HG02759 (cell line): ENCODE measurements at regions not wholly inside any gene's neighbourhood (a gene's known extent, or its start where the extent isn't known, plus 50 kb on each side); places are given as distances from the start of the nearest gene placed in this dataset.
A peak's percentile ranks its signal among the peaks of the same experiment; 100 is the strongest.

Experiments
- ATAC-seq: cut with Tn5 transposase; IDR thresholded peaks from one replicate; pipeline ENCODE4 v1.9.1; 2021; ENCODE audit warnings: mild to moderate bottlenecking, moderate library complexity; ENCODE audit not compliant: unreplicated experiment

DNA sequence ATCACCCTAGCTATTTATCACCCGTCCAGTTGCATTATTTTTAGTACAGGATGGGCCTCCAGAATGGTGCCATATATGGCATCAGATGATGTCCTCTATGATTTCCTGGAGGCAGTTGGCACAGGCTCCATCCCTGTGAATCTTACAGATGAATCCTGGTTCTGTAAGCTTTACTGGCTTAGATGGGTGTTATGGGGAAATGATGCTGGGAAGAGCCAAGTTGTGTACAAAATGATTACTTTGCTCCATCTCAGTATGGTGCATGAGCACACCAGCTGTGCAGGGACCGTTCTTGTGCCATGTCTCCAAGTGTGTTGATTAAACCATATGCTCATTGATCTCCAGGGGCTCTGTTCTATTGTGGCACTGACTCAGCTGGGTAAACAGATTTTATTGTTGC is 755.7 kb downstream of the TLR4 start:
- no peak for ATAC-seq

DNA sequence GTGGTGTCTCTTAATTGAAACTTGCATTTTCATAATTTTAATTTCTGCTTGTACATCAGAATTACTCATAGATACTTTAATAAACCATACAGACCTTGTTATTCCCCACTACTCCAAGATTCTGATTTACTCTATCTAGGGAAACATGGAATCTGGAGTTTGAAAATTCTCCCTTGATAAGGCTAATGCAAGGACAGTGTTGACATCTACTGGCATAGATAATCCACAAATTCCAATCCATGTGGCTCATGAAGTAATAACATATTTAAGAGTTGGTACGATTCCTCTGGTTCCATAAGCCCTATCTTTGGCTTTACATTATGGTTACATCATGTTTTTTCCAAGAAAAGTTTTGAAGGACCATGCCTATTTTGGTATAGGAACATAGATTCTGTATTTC is 759.2 kb downstream of the TLR4 start:
- no peak for ATAC-seq

DNA sequence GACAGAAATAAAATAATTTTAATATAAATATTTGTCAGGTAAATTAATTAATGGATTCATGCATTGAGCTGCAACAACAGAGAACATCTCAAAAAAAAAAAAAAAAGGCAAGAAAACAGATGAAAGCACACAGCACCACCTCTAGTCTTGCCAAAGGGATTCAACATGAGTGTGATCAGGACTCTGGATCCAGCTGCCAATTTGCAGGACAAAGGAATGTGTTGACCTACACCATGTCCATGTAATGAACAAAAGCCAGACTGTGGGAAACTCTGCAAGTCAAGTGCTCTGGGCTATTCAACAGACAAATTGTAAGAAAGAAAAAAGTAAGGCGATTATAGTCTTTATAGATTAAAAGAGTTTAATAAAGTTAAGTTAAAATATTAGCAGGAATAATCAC is 769.3 kb downstream of the TLR4 start:
- no peak for ATAC-seq

DNA sequence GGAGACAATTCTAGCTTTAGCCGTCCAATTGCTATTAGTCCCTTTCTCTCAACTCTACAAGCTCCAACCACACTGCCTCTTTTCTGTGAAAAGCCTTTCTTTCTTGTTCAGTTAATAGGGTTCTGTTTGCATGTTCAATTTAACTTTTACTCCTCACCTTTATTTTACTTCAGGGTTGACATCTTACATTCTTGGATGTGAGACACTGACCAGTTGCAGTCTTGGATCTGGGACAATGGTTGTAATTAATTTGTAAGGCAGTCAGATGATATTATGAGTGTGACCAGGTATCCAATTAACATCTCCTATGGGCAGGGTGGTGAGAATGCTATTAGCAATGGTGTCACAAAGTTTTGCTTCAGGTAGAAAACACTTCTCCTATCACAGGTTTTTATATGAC is 774.5 kb downstream of the TLR4 start:
- no peak for ATAC-seq

DNA sequence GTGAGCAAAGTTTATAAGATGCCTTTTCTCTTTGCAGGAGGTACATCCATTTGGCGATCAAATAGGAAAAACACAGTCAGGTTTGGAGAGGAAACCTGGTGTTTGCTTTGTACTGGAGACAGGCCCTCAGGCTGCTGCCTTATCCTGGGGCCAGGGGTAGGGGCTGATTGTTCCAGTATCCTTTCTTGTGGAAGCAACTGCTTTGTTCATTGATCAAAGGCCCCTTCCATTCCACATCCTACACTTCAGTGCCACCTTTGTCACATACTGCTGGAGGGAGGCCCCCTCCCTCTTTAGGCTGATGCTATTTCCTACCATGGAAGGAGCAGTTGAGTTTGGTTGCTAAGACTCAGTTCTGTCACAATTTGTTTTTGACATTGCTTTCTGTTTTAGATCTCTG is 778.1 kb downstream of the TLR4 start:
- no peak for ATAC-seq

DNA sequence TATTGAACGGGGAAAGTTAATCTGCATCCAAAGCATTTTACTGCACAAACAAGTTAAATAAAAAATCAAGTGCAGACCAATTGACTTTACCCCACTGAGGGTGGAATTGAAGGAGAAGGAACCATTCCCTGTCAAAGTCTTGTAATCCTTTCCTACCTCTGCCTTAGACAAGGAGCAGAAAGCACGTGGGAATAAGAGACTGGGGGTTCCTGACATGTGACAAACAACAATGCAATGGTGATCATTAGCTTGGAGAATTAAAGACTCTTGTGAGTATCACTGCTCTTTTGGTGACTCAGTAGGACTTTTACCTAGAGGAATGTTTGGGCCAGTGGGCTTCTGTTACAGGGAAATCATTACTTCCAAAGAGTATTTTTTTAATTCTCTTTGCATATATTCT is 779.5 kb downstream of the TLR4 start:
- no peak for ATAC-seq

DNA sequence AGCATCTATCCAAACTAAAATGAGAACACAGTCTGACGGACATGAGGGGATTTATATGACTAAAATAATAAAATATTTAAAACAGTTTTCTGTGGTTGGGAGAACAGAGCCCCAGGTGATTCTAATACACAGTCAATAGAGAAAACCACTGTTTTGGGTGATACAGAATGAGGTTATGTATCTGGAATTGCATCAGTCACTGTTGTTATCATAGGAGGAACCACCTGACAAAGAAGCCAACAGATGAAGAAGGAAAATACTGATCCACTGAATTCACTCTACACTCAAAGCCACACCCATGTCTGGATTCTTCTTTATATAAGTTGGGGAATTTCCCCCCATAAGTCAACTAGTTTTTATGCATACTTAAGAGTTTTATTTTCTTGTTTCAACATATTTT is 799.0 kb downstream of the TLR4 start:
- no peak for ATAC-seq

DNA sequence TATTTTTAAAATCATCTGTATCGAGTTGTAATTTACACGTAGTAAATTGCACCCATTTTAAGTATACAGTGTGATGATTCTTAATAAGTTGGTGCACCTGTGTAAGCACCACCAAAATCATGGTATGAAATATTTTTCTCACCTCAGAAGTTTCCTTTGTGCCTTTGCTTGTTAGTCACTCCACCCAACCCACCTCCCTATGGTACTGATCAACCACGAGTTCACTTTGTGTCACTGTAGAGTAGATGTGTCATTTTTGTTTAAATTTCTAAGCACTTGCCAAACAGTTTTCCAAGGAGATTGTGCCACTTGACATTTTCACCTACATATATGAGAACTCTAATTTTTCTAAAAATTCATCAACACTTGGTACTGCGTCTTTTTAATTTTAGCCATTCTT is 806.5 kb downstream of the TLR4 start:
- no peak for ATAC-seq

DNA sequence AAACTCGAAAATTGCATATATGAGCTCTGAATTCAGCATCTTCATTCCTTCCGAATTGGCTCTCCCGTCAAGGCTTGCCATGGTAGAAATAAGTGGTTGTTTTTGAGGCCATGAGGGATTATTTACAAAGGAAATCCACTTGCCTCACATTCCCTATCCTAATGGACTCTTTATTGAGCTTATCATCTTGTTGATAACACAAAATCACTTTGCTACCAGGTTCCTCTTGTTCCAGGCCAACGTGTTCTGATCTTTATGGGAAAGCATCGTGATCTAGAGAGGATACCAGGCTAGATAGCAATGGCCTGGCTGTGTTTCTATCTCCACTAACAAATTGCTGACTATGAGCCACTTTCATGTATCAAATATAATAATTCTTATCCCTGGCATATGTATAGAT is 811.7 kb downstream of the TLR4 start:
- ATAC-seq, result no peak

DNA sequence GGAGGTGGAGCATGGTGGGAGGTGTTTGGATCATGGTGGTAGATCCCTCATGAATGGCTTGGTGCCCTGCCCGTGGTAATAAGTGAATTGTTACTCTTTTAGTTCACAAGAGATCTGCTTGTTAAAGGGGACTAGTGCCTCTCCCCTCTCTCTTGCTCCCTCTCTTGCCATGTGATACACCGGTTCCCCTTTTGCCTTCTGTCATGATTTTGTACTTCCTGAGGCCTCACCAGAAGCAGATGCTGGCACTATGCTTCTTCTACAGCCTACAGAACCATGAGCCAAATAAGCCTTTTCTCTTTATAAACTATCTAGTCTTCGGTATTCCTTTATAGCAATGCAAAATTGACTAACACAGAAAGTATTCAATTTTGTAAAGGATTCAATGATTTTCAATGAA is 817.1 kb downstream of the TLR4 start:
- no peak for ATAC-seq

DNA sequence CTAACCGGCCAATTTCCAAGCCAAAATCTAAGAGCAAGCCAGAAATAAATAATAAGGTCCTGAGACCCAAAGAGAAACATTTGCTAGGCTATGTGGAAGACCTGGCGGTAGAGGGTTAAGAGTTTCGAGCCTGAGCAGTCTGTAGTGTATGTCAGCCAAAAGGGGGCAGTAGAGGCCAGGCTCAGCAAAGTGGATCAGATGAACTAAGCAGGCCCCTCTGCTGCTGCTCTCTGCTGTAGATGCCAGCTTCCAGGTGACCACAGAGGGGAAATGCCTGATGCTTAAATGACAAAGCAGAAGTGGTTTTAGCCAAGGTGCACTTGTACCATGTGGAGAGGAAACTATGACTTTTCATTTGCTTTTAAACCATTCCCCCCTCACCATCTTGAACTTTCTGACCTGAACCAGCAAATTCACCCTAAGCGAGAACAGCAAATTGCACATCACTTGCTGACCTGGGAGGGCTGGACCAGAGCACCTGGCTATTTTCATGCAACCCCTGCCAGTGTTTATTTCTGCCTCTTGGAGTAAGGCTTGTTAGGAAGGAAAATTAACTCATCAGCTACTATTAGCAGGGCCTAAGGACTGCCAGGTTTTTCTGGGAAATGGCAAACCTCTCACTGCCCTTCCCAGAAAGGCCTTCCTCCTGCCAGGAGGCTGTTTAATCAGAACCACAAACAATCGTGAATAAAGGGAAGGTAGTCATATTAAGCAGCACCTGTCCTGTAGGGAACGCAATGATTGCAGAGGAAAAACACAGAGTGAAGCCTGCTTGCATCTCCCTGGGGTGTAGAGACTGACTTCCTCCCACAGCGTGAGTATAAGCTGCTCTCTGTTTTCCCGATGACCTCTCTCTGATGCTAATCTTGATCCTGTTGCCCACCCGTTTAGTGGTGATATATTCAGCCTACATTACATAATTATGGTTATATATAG is 818.2 kb downstream of the TLR4 start:
- ATAC-seq, result peak; percentile 97

DNA sequence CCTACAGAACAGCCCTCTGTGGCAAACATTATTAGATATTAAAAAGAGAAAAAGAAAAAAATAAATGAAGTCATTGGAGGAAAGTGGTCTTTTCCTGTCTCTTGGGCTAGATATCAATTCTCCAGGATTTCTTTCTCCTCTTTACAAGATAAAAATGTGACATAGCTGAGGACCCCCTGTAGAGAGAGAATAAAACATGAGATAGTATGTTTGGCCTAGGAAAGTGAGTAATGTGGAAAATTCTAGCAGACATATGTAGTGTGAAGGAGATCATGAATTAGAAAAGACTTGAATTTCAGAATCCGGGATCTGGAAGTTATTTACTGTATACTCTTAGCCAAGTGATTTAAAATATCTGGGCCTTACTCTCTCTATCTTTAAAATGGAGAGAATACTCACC is 823.1 kb downstream of the TLR4 start:
- ATAC-seq, result no peak

DNA sequence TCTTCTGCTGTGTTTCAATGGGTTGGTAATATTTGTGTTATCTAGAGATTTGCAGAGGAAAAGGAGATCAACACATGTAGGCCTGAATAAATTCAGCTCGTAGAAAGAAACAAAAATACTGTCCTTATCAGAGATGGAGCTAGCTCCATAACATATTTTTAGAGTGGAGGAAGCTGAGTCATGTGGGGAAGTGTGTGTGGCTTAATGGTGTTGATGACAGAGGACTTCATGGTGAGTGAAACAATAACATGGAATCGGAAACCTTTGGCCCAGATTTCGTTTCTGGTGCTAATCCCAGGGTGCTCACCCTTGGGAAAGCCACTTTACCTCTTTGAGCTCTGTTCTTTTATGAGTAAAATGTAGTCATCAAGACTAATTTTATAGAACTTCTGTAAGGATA is 825.0 kb downstream of the TLR4 start:
- ATAC-seq, result peak; percentile 62

DNA sequence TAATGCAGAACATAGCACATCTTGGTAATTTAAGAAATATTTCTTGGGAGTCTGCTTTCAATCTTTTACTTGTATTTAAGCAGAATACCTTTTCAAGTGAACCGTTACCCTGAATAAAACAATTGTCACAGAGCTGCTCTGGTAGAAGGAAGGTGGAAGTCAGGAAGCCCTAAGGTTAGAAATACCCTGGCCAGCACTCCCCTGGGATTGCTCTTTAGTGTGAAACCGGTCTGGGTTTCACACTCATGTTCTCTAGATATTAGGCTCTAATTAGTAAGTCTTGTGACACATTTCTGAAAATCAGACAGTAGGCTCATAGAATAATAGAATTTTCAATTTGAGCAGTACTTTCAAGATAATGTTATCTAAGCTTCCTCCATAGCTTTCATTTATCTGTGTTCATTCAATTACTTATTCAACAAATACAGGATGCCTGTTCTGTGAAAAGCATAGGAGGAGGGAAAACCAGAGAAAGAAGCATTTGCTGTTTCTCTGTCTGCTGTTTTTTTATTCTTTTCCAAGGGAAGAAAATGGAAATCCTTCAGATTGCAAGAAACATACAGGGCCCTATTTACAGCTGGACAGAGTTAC is 825.5 kb downstream of the TLR4 start:
- peak; percentile 98 for ATAC-seq

DNA sequence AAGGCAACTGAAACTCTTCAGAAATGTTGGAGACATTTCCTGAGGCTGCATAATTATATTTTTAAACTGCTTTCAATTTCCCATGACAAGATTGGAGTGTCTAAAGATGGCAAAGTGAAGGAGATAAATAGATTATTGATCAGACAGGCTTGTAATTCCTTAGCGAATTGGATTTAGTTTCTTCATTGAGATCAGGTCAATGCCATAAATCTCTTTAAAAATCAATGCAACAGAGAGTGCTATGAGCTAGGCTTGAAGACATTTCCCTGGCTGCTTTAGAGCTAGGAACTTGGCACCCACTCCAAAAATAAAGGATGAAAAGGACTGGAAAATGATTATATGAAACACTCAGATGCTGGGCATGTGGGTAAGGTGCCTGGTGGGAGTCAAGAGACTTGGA is 828.4 kb downstream of the TLR4 start:
- no peak for ATAC-seq

DNA sequence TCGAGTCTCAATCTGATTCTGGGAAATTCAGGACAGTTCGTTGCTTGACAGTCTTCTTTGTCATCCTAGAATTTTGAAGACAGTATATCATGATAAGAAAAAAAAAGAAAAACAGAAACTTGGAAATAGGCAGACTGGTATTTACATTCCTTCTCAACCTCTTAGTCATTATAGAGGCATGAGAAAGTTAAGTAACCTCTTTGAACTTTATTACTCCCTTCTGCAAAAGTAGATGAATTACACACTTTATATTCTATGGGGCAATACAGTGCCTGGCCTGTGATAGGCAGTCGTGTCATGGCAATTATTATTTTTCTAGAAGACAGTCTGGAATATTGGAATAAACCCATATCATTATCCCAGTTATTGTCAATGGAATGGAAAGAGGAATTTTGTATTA is 828.9 kb downstream of the TLR4 start:
- ATAC-seq, result no peak

DNA sequence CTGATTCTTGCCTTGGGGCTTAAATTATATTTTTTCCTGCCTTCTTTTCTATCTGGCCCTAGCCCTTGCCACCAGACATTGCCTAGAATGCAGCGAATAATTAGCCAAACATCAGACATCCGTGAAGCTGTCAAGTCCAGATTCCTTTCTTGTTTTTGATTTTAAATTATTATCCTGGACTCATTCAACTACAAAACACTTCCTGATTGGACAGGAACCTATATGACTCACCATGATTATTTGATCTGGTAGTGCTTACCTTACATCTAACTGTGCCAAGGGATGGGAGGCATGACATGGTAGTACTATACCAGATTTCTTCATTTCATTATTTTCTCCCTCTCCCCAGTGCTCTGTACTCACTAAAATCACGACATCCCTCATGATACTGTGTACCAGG is 829.6 kb downstream of the TLR4 start:
- no peak for ATAC-seq

DNA sequence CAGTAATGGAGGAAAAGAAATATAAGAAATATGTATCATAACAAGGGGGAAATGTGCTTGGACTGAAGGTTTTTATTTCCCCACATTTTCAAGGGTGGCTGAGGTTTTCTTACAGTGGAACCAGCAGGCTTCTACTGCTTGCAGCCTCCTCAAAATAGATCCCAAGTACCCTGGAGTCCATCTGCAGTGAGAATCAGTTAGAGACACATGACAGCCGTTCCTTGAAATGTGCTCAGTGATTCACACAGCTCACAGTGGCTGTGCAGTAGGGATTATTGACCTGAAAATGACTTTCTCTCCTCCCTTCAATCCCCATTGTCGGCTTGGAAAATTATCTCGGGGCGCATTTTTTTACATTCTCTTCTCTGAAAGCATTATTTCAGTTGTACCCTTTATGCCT is 832.0 kb downstream of the TLR4 start:
- no peak for ATAC-seq

DNA sequence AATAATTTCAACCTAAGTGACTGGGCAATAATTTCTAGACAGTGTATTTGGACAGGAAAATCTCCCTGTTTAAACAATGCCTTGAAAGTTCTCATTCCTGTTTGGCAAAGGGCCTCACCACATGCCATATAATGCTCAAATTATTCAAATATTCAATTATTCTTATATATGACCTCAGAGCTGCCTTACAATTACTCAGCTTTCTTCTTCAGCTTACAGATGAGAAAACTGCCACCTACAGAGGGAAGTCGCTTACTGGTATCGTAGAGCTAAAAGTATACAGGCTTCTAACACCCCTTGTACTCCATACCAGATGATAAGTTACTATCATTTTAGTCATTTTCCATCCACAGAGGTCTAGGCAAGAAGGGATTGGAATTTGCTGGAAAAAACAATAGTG is 830.3 kb downstream of the BRINP1 start:
- no peak for ATAC-seq

DNA sequence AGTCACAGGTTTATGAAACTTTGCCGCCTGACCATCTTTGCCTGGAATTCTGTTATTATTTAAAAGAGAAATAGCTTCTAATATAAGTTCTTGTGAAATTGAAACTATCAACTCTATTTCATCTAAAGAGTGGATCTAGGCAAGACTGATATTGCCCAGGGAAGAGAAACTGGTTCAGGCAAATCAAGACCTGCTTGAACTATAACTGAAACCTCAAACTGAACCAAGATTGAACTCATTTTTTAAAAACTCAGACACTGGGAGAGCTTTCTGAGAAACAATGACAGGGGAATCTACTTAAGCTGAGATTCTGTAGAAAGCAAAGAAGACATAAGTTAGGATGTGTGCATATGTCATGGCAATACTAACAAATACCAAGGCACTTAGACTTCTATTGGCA is 815.8 kb downstream of the BRINP1 start:
- no peak for ATAC-seq

DNA sequence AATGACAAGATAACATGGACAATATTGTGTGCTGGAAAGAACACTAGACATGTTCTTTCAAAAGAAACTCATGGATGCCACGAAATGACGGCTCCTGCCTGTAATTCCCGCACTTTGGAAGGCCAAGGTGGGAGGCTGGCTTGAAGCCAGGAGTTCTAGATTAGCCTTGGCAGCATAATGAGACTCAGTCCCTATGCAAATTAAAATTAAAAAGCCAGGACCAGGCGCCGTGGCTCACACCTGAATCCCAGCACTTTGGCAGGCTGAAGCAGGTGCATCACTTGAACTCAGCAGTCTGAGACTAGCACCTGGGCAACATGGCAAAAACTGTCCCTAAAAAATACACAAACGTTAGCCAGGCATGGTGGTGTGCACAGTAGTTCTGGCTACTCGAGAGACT is 814.2 kb downstream of the BRINP1 start:
- no peak for ATAC-seq

DNA sequence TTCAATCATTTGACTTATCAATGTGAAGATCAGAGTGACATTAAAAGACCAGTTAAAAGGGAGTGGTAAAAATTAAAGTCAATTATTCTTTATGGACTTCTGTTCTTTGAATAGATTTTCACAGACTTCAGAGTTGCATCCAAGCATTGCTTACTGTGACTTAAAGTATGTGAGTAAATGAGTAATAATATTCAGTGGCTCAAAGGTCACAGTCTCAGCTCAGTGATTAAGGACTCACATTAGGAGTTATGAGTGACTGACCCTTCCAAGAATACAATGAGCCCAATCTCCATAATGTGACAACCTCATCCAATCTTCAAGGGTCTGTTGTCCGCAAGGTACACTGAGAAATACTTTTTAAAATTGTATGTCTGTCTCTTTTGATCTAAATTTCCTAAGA is 811.2 kb downstream of the BRINP1 start:
- ATAC-seq, result no peak

DNA sequence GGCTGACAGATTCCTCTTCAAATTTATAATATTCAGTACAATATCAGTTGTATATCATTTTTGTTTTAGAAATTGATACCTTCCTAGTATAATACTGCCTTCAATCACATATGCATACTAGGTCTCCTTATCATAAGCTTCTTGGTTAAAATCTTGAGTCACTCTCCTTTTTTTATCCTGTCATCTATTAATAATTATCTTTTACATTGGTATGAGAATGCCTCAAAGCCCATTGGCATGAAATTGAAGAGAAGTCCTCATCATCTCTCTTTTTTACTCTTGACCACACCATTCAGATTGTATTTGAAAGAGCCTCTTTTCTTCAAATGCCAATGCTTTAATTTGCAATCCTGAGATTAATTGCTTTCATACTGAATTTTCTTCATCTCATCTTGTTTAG is 810.3 kb downstream of the BRINP1 start:
- no peak for ATAC-seq
